RWPE2 (cell line): ENCODE measurements at regions not wholly inside any gene's neighbourhood (a gene's known extent, or its start where the extent isn't known, plus 50 kb on each side); places are given as distances from the start of the nearest gene placed in this dataset.

Experiments used
- ATAC-seq: fragments of 200-7000 bp; cut with Tn5 transposase; 3 replicates; pipeline ENCODE4 v1.9.1; 2021; ENCODE audit warnings: low read depth
- DNase-seq: peaks from one replicate; pipeline ENCODE4 v3.0.0-alpha.2; 2020; ENCODE audit warnings: low spot score
- H3K27ac ChIP-seq: fragments of 450-650 bp; 2 replicates; pipeline ENCODE4 v1.5.1; 2017; ENCODE audit warnings: mild to moderate bottlenecking; ENCODE audit not compliant: poor library complexity, severe bottlenecking
- H3K27me3 ChIP-seq: fragments of 250-450 bp; sonication (Bioruptor Pico); 2 replicates; pipeline ENCODE4 v1.5.1; 2021; ENCODE audit warnings: mild to moderate bottlenecking, moderate library complexity; ENCODE audit not compliant: insufficient read depth, poor library complexity, severe bottlenecking
- H3K36me3 ChIP-seq: fragments of 250-450 bp; sonication (Bioruptor Pico); 2 replicates; pipeline ENCODE4 v1.5.1; 2020; ENCODE audit warnings: low read depth, mild to moderate bottlenecking, moderate library complexity
- H3K4me1 ChIP-seq: fragments of 250-450 bp; sonication (Bioruptor Pico); 2 replicates; pipeline ENCODE4 v1.5.1; 2021; ENCODE audit warnings: mild to moderate bottlenecking, moderate library complexity; ENCODE audit not compliant: insufficient read depth, poor library complexity, severe bottlenecking
- H3K4me3 ChIP-seq: fragments of 250-450 bp; sonication (Bioruptor Pico); 2 replicates; pipeline ENCODE4 v1.5.1; 2021; ENCODE audit warnings: mild to moderate bottlenecking, moderate library complexity; ENCODE audit not compliant: severe bottlenecking
- H3K9me3 ChIP-seq: fragments of 250-450 bp; sonication (Bioruptor Pico); 2 replicates; pipeline ENCODE4 v1.5.1; 2021; ENCODE audit warnings: mild to moderate bottlenecking, moderate library complexity; ENCODE audit not compliant: severe bottlenecking
- TF ChIP-seq, protein P1 (sequence below): fragments of 450-650 bp; IDR thresholded peaks from one replicate; pipeline ENCODE4 v1.5.1; 2017; ENCODE audit warnings: mild to moderate bottlenecking, moderate library complexity; ENCODE audit not compliant: poor library complexity, severe bottlenecking

DNA sequence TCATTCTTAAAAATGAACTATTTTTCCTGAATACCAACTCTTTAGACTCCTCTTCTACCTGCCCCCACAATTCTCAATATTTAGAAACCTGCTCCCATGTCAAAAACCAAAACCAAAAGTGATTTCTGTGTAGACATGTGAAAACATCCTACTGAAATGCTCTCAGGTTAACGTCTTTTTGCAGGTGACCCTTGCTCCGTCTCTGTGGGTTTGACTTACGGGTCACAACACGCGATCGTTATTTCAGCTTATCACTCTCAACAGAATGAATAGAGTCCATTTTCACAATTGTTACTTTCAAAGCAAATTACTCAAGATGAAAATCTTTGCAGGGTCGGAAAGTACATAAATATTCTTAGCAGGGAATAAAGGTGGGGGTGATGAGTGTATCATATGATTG lies 456.3 kb upstream of the SGCD start:
- no peak overlapping the region for H3K4me3 ChIP-seq
- ATAC-seq, result no peak
- TF ChIP-seq, protein P1, sequence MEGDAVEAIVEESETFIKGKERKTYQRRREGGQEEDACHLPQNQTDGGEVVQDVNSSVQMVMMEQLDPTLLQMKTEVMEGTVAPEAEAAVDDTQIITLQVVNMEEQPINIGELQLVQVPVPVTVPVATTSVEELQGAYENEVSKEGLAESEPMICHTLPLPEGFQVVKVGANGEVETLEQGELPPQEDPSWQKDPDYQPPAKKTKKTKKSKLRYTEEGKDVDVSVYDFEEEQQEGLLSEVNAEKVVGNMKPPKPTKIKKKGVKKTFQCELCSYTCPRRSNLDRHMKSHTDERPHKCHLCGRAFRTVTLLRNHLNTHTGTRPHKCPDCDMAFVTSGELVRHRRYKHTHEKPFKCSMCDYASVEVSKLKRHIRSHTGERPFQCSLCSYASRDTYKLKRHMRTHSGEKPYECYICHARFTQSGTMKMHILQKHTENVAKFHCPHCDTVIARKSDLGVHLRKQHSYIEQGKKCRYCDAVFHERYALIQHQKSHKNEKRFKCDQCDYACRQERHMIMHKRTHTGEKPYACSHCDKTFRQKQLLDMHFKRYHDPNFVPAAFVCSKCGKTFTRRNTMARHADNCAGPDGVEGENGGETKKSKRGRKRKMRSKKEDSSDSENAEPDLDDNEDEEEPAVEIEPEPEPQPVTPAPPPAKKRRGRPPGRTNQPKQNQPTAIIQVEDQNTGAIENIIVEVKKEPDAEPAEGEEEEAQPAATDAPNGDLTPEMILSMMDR, result no peak
- H3K27ac ChIP-seq, result no peak overlapping the region
- no peaks in the 10 kb centered on the region for H3K9me3 ChIP-seq
- H3K4me1 ChIP-seq, result no peaks in the 10 kb centered on the region
- no peak for DNase-seq
- H3K27me3 ChIP-seq, result no peaks in the 10 kb centered on the region
- H3K36me3 ChIP-seq, result no peaks in the 10 kb centered on the region

GRCh38 chr5:155871623-155872022 lies 455.3 kb upstream of the SGCD start:
- TF ChIP-seq, protein P1, result no peak
- Histone ChIP-seq H3K36me3 (no peaks in the 10 kb centered on the region), H3K4me1 (no peaks in the 10 kb centered on the region), H3K4me3 (no peak overlapping the region), H3K9me3 (no peaks in the 10 kb centered on the region), H3K27me3 (no peaks in the 10 kb centered on the region), H3K27ac (no peak overlapping the region)
- no peak for ATAC-seq
- no peak for DNase-seq

GRCh38 chr5:155872629-155873220 lies 454.2 kb upstream of the SGCD start:
- Histone ChIP-seq H3K4me3 (no peak overlapping the region), H3K4me1 (no peaks in the 10 kb centered on the region), H3K36me3 (no peaks in the 10 kb centered on the region), H3K9me3 (peaks cover 2% of the 10 kb centered on the region), H3K27ac (no peak overlapping the region), H3K27me3 (no peaks in the 10 kb centered on the region)
- TF ChIP-seq, protein P1, result no peak
- ATAC-seq (no peak), DNase-seq (no peak)

- TF ChIP-seq, protein P1, result no peak
- Histone ChIP-seq H3K27me3 (no peaks in the 10 kb centered on the region), H3K4me3 (no peak overlapping the region), H3K9me3 (peaks cover 2% of the 10 kb centered on the region), H3K4me1 (no peaks in the 10 kb centered on the region), H3K27ac (no peak overlapping the region), H3K36me3 (no peaks in the 10 kb centered on the region)
- ATAC-seq (no peak), DNase-seq (no peak)
Measured at GRCh38 chr5:155878991-155879575, 447.9 kb upstream of the SGCD start.

GRCh38 chr5:155884041-155884440 lies 442.9 kb upstream of the SGCD start:
- TF ChIP-seq, protein P1, result no peak
- peaks cover 2% of the 10 kb centered on the region for H3K9me3 ChIP-seq
- ATAC-seq, result peak; percentile 58; the same call in 2 of the 3 replicates
- H3K27ac ChIP-seq, result no peak overlapping the region
- H3K4me1 ChIP-seq, result no peaks in the 10 kb centered on the region
- H3K27me3 ChIP-seq, result no peaks in the 10 kb centered on the region
- no peaks in the 10 kb centered on the region for H3K36me3 ChIP-seq
- no peak for DNase-seq
- no peak overlapping the region for H3K4me3 ChIP-seq
